ENCODE measurements at regions not wholly inside any gene's neighbourhood (a gene's known extent, or its start where the extent isn't known, plus 50 kb on each side); places are given as distances from the start of the nearest gene placed in this dataset.

GRCh38 chr15:69700380-69700779 is 247.8 kb downstream of the RPLP1 start:
- TF ChIP-seq CTCF (IDR thresholded peaks at IDR 0.05) = no peak
- TF ChIP-seq POLR2A (IDR thresholded peaks at IDR 0.05) = no peak
- TF ChIP-seq POLR2AphosphoS5 (IDR thresholded peaks at IDR 0.05) = no peak

All from sigmoid colon (tissue), 4 donors.